ENCODE measurements at regions not wholly inside any gene's neighbourhood (a gene's known extent, or its start where the extent isn't known, plus 50 kb on each side); places are given as distances from the start of the nearest gene placed in this dataset.

DNA sequence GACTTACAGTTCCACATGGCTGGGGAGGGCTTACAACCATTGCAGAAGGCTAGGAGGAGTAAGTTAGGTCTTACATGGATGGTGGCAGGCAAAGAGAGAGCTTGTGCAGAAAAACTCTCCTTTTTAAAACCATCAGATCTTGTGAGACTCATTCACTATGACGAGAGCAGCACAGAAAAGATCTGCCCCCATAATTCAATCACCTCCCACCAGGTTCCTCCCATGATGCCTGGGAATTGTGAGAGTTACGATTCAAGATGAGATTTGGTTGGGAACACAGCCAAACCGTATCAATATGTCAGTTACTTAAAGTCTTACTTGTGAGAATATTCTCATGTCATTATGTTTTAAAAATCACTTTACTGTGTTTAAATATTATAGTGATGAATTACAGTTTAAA lies 481.9 kb downstream of the ARL4A start:
- TF ChIP-seq, protein P1, sequence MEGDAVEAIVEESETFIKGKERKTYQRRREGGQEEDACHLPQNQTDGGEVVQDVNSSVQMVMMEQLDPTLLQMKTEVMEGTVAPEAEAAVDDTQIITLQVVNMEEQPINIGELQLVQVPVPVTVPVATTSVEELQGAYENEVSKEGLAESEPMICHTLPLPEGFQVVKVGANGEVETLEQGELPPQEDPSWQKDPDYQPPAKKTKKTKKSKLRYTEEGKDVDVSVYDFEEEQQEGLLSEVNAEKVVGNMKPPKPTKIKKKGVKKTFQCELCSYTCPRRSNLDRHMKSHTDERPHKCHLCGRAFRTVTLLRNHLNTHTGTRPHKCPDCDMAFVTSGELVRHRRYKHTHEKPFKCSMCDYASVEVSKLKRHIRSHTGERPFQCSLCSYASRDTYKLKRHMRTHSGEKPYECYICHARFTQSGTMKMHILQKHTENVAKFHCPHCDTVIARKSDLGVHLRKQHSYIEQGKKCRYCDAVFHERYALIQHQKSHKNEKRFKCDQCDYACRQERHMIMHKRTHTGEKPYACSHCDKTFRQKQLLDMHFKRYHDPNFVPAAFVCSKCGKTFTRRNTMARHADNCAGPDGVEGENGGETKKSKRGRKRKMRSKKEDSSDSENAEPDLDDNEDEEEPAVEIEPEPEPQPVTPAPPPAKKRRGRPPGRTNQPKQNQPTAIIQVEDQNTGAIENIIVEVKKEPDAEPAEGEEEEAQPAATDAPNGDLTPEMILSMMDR (IDR thresholded peaks at IDR 0.05; ENCODE audit: low read depth, low read length, poor library complexity, severe bottlenecking): no peak
- no peak for TF ChIP-seq EZH2phosphoT487 (IDR thresholded peaks at IDR 0.05; ENCODE audit: borderline replicate concordance, low read length)

Measured in DOHH2 (cell line).